Fibroblast of lung (primary cell): ENCODE measurements at regions not wholly inside any gene's neighbourhood (a gene's known extent, or its start where the extent isn't known, plus 50 kb on each side); places are given as distances from the start of the nearest gene placed in this dataset.

Experiments used
- EZH2 ChIP-seq: IDR thresholded peaks from 2 replicates; pipeline ENCODE4 v1.5.1; 2012; ENCODE audit warnings: low read length, control low read depth, mild to moderate bottlenecking; ENCODE audit errors: missing control alignments
- TF ChIP-seq, protein P1 (sequence below), 2 donors: IDR thresholded peaks in 1 of 2; conservative IDR thresholded peaks in 1 of 2; 1 replicate in 1 of 2; 2 replicates in 1 of 2; pipeline ENCODE4 v1.5.1; 2011 to 2012; ENCODE audit warnings: low read length in 2 of 2, control low read depth in 1 of 2, inconsistent platforms in 1 of 2, low read depth in 1 of 2, mild to moderate bottlenecking in 1 of 2

DNA sequence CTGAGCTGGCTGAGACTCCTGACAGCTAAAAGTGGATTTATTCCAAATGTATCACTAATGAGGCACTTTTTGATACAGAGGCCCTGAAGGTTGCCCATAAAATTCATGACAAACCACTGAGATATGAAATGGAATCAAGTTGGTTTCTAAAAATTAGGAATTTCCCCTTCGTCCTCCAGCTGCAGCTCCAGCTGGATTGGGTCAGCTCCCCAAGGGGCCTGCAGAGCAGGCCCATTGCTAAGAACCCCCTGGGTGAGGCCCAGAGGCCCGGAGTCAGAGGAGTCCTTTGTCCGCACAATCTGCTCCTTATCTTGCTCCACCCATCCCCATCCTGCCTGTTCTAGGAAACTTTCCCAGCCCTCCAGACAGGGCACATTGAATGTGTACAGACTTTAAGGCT is 163.5 kb upstream of the TOP1 start:
- TF ChIP-seq, protein P1, sequence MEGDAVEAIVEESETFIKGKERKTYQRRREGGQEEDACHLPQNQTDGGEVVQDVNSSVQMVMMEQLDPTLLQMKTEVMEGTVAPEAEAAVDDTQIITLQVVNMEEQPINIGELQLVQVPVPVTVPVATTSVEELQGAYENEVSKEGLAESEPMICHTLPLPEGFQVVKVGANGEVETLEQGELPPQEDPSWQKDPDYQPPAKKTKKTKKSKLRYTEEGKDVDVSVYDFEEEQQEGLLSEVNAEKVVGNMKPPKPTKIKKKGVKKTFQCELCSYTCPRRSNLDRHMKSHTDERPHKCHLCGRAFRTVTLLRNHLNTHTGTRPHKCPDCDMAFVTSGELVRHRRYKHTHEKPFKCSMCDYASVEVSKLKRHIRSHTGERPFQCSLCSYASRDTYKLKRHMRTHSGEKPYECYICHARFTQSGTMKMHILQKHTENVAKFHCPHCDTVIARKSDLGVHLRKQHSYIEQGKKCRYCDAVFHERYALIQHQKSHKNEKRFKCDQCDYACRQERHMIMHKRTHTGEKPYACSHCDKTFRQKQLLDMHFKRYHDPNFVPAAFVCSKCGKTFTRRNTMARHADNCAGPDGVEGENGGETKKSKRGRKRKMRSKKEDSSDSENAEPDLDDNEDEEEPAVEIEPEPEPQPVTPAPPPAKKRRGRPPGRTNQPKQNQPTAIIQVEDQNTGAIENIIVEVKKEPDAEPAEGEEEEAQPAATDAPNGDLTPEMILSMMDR (conservative IDR thresholded peaks at IDR 0.05 in 1 of 2, IDR thresholded peaks at IDR 0.05 in 1 of 2; ENCODE audit: low read depth in 1 of 2, low read length in 2 of 2) = no peak
- no peak for TF ChIP-seq EZH2
